ENCODE measurements at regions not wholly inside any gene's neighbourhood (a gene's known extent, or its start where the extent isn't known, plus 50 kb on each side); places are given as distances from the start of the nearest gene placed in this dataset.

GRCh38 chr5:33166522-33166921 is 274.2 kb upstream of the TARS1 start:
- Histone ChIP-seq H3K4me1 (ENCODE audit: control insufficient read depth in 3 of 3, insufficient read depth in 2 of 3, low read depth in 1 of 3, low read length in 2 of 3) (no peaks in the 10 kb centered on the region), H3K27me3 (ENCODE audit: control insufficient read depth in 3 of 3, insufficient read depth in 3 of 3, low read length in 3 of 3) (no peaks in the 10 kb centered on the region), H3K4me3 (ENCODE audit: low read depth in 1 of 3, low read length in 3 of 3) (no peak overlapping the region), H3K27ac (ENCODE audit: low read depth in 1 of 3, low read length in 2 of 3) (no peak overlapping the region), H3K9me3 (ENCODE audit: control insufficient read depth in 2 of 2, insufficient read depth in 1 of 2, low read depth in 1 of 2, low read length in 1 of 2) (peaks cover 0 to 14% of the 10 kb centered on the region in 2 donors), H3K36me3 (ENCODE audit: control insufficient read depth in 3 of 3, insufficient read depth in 2 of 3, low read depth in 1 of 3, low read length in 3 of 3) (no peaks in the 10 kb centered on the region)
- FAIRE-seq, result no peak
- 53 to 73% (median 62%) methylated on average over 4 of the region's 4 CpGs for WGBS, 3 donors
- no peak for DNase-seq

DNA sequence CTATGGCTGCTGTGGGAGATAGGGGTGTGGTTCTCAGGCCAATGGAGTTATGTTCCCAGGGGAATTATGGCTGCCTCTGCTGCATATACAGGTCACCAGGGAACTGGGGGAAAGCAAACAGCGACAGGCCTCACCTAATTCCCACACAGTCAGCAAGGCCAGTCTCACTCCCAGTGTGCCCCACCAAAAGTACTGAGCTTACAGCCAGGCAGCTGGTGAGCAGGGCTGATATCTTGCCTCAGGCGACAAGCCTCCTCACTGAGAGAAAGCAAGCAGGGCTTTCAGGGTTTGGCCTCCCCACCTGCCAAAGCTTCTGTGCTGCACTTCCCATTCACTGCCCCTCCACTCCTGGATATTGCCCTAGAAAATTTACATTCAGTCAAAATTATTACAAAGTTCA is 273.8 kb upstream of the TARS1 start:
- FAIRE-seq (no peak), DNase-seq (no peak)
- Histone ChIP-seq H3K27me3 (ENCODE audit: control insufficient read depth in 3 of 3, insufficient read depth in 3 of 3, low read length in 3 of 3) (no peaks in the 10 kb centered on the region), H3K4me1 (ENCODE audit: control insufficient read depth in 3 of 3, insufficient read depth in 2 of 3, low read depth in 1 of 3, low read length in 2 of 3) (no peaks in the 10 kb centered on the region), H3K4me3 (ENCODE audit: low read depth in 1 of 3, low read length in 3 of 3) (no peak overlapping the region), H3K36me3 (ENCODE audit: control insufficient read depth in 3 of 3, insufficient read depth in 2 of 3, low read depth in 1 of 3, low read length in 3 of 3) (no peaks in the 10 kb centered on the region), H3K9me3 (ENCODE audit: control insufficient read depth in 2 of 2, insufficient read depth in 1 of 2, low read depth in 1 of 2, low read length in 1 of 2) (peaks cover 0 to 11% of the 10 kb centered on the region in 2 donors), H3K27ac (ENCODE audit: low read depth in 1 of 3, low read length in 2 of 3) (no peak overlapping the region)
- 41 to 52% (median 44%) methylated on average over 2 of the region's 2 CpGs for WGBS, 3 donors

DNA sequence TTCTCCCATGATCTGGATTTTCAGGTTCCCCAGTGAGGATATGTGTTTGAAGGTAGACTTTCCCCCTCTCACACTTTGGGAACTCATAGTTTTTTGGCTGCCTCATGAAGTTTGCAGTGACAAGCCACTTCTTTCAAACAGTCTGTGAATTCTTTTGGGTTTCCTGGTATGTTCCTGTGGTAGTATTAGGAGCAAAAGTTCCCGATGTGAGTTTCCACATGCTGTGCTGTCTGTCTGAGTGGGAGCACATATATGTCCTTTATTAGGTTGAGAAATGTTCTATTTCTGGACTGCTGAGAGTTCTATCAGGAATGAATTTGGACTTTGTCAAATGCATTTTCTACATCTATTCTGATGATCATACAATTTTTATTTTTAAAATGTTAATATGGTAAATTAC is 273.2 kb upstream of the TARS1 start:
- Histone ChIP-seq H3K4me1 (ENCODE audit: control insufficient read depth in 3 of 3, insufficient read depth in 2 of 3, low read depth in 1 of 3, low read length in 2 of 3) (no peaks in the 10 kb centered on the region), H3K36me3 (ENCODE audit: control insufficient read depth in 3 of 3, insufficient read depth in 2 of 3, low read depth in 1 of 3, low read length in 3 of 3) (no peaks in the 10 kb centered on the region), H3K27ac (ENCODE audit: low read depth in 1 of 3, low read length in 2 of 3) (no peak overlapping the region), H3K4me3 (ENCODE audit: low read depth in 1 of 3, low read length in 3 of 3) (no peak overlapping the region), H3K9me3 (ENCODE audit: control insufficient read depth in 2 of 2, insufficient read depth in 1 of 2, low read depth in 1 of 2, low read length in 1 of 2) (peaks cover 0 to 6% of the 10 kb centered on the region in 2 donors), H3K27me3 (ENCODE audit: control insufficient read depth in 3 of 3, insufficient read depth in 3 of 3, low read length in 3 of 3) (no peaks in the 10 kb centered on the region)
- WGBS, 3 donors, result 71 to 86% (median 83%) methylated on average over 1 of the region's 1 CpG
- DNase-seq, result no peak
- FAIRE-seq, result no peak

DNA sequence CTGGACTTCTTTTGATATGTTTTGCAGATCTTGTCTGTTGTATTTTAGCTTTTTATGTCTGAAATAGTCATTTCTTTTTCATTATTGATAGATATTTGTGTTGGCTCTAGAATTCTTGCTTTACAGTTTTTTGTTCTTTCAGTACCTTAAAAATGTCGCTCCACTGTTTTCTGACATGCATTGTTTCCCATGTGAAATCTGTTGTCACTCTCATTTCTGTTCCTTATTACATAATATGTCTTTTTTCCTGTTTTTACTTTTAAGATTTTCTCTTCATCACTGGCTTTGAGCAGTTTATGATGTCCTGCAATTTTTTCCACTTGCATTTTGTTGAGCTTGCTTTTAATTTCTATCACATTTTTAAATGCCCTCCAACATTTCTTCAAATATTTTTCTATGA is 270.4 kb upstream of the TARS1 start:
- 46 to 74% (median 60%) methylated on average over 1 of the region's 1 CpG for WGBS, 3 donors
- Histone ChIP-seq H3K27me3 (ENCODE audit: control insufficient read depth in 3 of 3, insufficient read depth in 3 of 3, low read length in 3 of 3) (no peaks in the 10 kb centered on the region), H3K4me3 (ENCODE audit: low read depth in 1 of 3, low read length in 3 of 3) (no peak overlapping the region), H3K27ac (ENCODE audit: low read depth in 1 of 3, low read length in 2 of 3) (no peak overlapping the region), H3K9me3 (ENCODE audit: control insufficient read depth in 2 of 2, insufficient read depth in 1 of 2, low read depth in 1 of 2, low read length in 1 of 2) (peaks cover 0 to 5% of the 10 kb centered on the region in 2 donors), H3K36me3 (ENCODE audit: control insufficient read depth in 3 of 3, insufficient read depth in 2 of 3, low read depth in 1 of 3, low read length in 3 of 3) (no peaks in the 10 kb centered on the region), H3K4me1 (ENCODE audit: control insufficient read depth in 3 of 3, insufficient read depth in 2 of 3, low read depth in 1 of 3, low read length in 2 of 3) (no peaks in the 10 kb centered on the region)
- DNase-seq, result no peak
- no peak for FAIRE-seq

DNA sequence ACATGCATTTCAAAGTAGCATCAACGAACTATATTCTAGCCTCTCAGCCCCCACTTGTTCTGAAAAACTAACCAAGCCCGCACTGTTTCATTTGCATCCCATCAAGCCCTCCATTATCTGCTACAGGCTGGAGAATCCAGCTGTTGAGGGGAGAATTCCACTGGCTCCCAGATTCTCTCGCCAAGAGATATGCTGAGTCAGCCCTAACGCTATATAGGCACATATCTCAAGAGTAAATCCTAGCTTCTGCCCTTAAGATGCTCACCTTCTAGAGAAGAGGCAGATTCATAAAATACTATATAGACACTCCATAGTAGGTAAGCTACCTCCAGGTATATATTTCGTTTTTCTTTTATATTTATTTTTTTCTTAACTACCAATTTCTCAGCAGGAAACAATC is 266.4 kb upstream of the TARS1 start:
- no peaks in the 10 kb centered on the region for H3K4me1 ChIP-seq (ENCODE audit: control insufficient read depth in 3 of 3, insufficient read depth in 2 of 3, low read depth in 1 of 3, low read length in 2 of 3)
- no peak for FAIRE-seq
- no peak overlapping the region for H3K4me3 ChIP-seq (ENCODE audit: low read depth in 1 of 3, low read length in 3 of 3)
- H3K36me3 ChIP-seq (ENCODE audit: control insufficient read depth in 3 of 3, insufficient read depth in 2 of 3, low read depth in 1 of 3, low read length in 3 of 3), result no peaks in the 10 kb centered on the region
- no peaks in the 10 kb centered on the region for H3K27me3 ChIP-seq (ENCODE audit: control insufficient read depth in 3 of 3, insufficient read depth in 3 of 3, low read length in 3 of 3)
- 65 to 82% (median 75%) methylated on average over 5 of the region's 5 CpGs for WGBS, 3 donors
- no peak for DNase-seq
- no peaks in the 10 kb centered on the region for H3K9me3 ChIP-seq (ENCODE audit: control insufficient read depth in 2 of 2, insufficient read depth in 1 of 2, low read depth in 1 of 2, low read length in 1 of 2)
- no peak overlapping the region for H3K27ac ChIP-seq (ENCODE audit: low read depth in 1 of 3, low read length in 2 of 3)

DNA sequence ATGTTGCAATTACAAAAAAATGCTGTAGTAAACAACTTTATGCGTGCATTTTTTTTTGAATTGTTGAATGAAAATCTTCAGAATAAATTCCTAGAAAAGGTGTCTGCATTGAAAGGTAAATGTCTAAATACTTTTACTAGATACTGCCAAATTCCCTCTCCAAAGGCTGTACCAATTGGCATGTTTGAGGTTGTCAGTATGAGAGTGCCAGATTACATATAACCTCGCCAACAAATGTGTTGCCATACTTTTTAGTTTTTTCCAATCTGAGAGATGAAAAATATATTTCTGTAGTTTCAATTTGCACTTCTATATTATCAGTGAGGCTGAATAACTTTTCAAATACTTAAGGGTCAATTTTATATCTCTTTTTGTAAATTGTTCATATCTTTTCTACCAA is 261.5 kb upstream of the TARS1 start:
- Histone ChIP-seq H3K4me1 (ENCODE audit: control insufficient read depth in 3 of 3, insufficient read depth in 2 of 3, low read depth in 1 of 3, low read length in 2 of 3) (no peaks in the 10 kb centered on the region), H3K9me3 (ENCODE audit: control insufficient read depth in 2 of 2, insufficient read depth in 1 of 2, low read depth in 1 of 2, low read length in 1 of 2) (no peaks in the 10 kb centered on the region), H3K4me3 (ENCODE audit: low read depth in 1 of 3, low read length in 3 of 3) (no peak overlapping the region), H3K27ac (ENCODE audit: low read depth in 1 of 3, low read length in 2 of 3) (no peak overlapping the region), H3K36me3 (ENCODE audit: control insufficient read depth in 3 of 3, insufficient read depth in 2 of 3, low read depth in 1 of 3, low read length in 3 of 3) (no peaks in the 10 kb centered on the region), H3K27me3 (ENCODE audit: control insufficient read depth in 3 of 3, insufficient read depth in 3 of 3, low read length in 3 of 3) (no peaks in the 10 kb centered on the region)
- 74 to 86% (median 86%) methylated on average over 2 of the region's 2 CpGs for WGBS, 3 donors
- DNase-seq (no peak), FAIRE-seq (no peak)

DNA sequence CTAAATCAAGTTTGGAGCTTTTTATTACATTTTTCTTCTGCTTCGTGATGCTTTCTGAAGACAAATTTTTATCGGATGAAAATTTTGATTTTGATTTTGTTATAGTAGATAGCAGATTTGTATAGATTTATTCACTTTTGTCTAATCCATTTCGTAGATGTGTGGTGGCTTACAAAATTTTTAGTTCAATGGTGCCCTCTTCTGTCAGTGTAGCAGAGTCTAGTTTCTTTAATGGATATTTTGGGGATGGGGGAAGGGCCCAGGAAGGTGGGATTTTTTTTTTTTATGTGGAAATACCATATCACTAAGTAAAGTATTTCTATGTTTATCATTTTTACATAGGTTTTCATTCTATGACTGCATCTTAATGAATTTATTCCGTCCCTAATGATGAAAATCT is 259.9 kb upstream of the TARS1 start:
- Histone ChIP-seq H3K4me3 (ENCODE audit: low read depth in 1 of 3, low read length in 3 of 3) (no peak overlapping the region), H3K27me3 (ENCODE audit: control insufficient read depth in 3 of 3, insufficient read depth in 3 of 3, low read length in 3 of 3) (no peaks in the 10 kb centered on the region), H3K4me1 (ENCODE audit: control insufficient read depth in 3 of 3, insufficient read depth in 2 of 3, low read depth in 1 of 3, low read length in 2 of 3) (no peaks in the 10 kb centered on the region), H3K9me3 (ENCODE audit: control insufficient read depth in 2 of 2, insufficient read depth in 1 of 2, low read depth in 1 of 2, low read length in 1 of 2) (no peaks in the 10 kb centered on the region), H3K27ac (ENCODE audit: low read depth in 1 of 3, low read length in 2 of 3) (no peak overlapping the region), H3K36me3 (ENCODE audit: control insufficient read depth in 3 of 3, insufficient read depth in 2 of 3, low read depth in 1 of 3, low read length in 3 of 3) (no peaks in the 10 kb centered on the region)
- FAIRE-seq (no peak), DNase-seq (no peak)
- WGBS, 3 donors, result 67 to 76% (median 74%) methylated on average over 4 of the region's 4 CpGs

- no peak overlapping the region for H3K4me3 ChIP-seq (ENCODE audit: low read depth in 1 of 3, low read length in 3 of 3)
Measured at GRCh38 chr5:33182986-33183385, 257.8 kb upstream of the TARS1 start.

DNA sequence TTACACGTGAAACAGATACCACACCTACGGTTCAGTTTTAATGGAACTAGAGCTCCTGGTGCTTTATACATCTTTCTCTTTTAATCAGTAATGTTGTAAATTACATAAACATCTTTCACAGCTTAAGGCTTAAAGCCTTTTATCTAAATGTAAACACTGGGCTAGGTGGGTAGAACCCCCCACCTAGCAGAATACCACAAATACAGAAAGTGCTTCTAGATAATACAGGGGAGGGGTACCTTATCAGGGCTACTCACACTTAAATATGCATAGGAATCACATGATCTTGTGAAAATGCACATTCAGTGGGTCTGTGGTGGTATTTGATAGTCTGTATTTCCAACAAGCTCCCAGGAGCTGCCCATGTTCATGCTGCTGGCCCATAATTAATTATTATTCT is 256.4 kb upstream of the TARS1 start:
- H3K4me1 ChIP-seq (ENCODE audit: control insufficient read depth in 3 of 3, insufficient read depth in 2 of 3, low read depth in 1 of 3, low read length in 2 of 3), result no peaks in the 10 kb centered on the region
- H3K36me3 ChIP-seq (ENCODE audit: control insufficient read depth in 3 of 3, insufficient read depth in 2 of 3, low read depth in 1 of 3, low read length in 3 of 3), result no peaks in the 10 kb centered on the region
- FAIRE-seq (no peak), DNase-seq (no peak)
- H3K9me3 ChIP-seq (ENCODE audit: control insufficient read depth in 2 of 2, insufficient read depth in 1 of 2, low read depth in 1 of 2, low read length in 1 of 2), result peaks cover 0 to 6% of the 10 kb centered on the region in 2 donors
- 9 to 58% (median 39%) methylated on average over 2 of the region's 2 CpGs for WGBS, 3 donors
- H3K27me3 ChIP-seq (ENCODE audit: control insufficient read depth in 3 of 3, insufficient read depth in 3 of 3, low read length in 3 of 3), result no peaks in the 10 kb centered on the region
- H3K27ac ChIP-seq (ENCODE audit: low read depth in 1 of 3, low read length in 2 of 3), result no peak overlapping the region
- no peak overlapping the region for H3K4me3 ChIP-seq (ENCODE audit: low read depth in 1 of 3, low read length in 3 of 3)

More at GRCh38 chr5:33182986-33183385, 257.8 kb upstream of the TARS1 start:
- DNase-seq, result no peak
- WGBS, 3 donors, result 51 to 64% (median 56%) methylated on average over 4 of the region's 4 CpGs
- FAIRE-seq, result no peak
- H3K36me3 ChIP-seq (ENCODE audit: control insufficient read depth in 3 of 3, insufficient read depth in 2 of 3, low read depth in 1 of 3, low read length in 3 of 3), result no peaks in the 10 kb centered on the region
- H3K27me3 ChIP-seq (ENCODE audit: control insufficient read depth in 3 of 3, insufficient read depth in 3 of 3, low read length in 3 of 3), result no peaks in the 10 kb centered on the region
- H3K9me3 ChIP-seq (ENCODE audit: control insufficient read depth in 2 of 2, insufficient read depth in 1 of 2, low read depth in 1 of 2, low read length in 1 of 2), result peaks cover 0 to 1% of the 10 kb centered on the region in 2 donors
- H3K27ac ChIP-seq (ENCODE audit: low read depth in 1 of 3, low read length in 2 of 3), result no peak overlapping the region
- no peaks in the 10 kb centered on the region for H3K4me1 ChIP-seq (ENCODE audit: control insufficient read depth in 3 of 3, insufficient read depth in 2 of 3, low read depth in 1 of 3, low read length in 2 of 3)

Data from small intestine (tissue), 7 donors.